ENCODE measurements at regions not wholly inside any gene's neighbourhood (a gene's known extent, or its start where the extent isn't known, plus 50 kb on each side); places are given as distances from the start of the nearest gene placed in this dataset.
"Not testable (repeated sequence)": the region's sequence is repeated elsewhere in the genome, so short reads cannot be mapped to it uniquely, and the experiment has no call there.

DNA sequence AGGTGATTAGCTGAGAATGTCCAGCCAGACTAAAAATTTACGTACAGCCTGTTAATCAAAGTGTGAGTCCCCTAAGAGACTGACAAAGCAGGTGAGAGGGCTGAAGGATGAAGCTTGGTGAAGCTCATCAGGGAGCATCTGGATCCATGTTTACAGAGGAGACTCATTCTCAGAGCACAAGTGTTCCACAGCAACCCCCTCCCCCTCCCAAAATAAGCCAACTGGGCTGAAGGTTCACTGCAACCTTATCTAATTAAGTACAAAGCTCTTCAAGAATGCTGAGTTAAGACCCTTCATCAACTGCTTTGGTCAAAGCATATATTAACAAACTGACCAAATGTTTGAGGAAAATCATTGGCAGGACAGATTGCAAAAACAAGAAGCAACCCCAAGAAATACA is 262.6 kb upstream of the ZNF385D start:
- Histone ChIP-seq H3K27ac (ENCODE audit: low read depth, low read length) (no peak overlapping the region), H4K20me1 (ENCODE audit: low read depth, low read length) (no peaks in the 10 kb centered on the region), H3K27me3 (ENCODE audit: low read length) (no peaks in the 10 kb centered on the region), H3K4me2 (ENCODE audit: low read depth, low read length, poor library complexity, severe bottlenecking) (no peak overlapping the region), H3K9me3 (ENCODE audit: insufficient read depth, low read length) (no peaks in the 10 kb centered on the region), H2AFZ (ENCODE audit: low read depth, low read length, severe bottlenecking) (no peak overlapping the region), H3K36me3 (ENCODE audit: low read length) (no peaks in the 10 kb centered on the region), H3K9ac (ENCODE audit: low read length) (no peak overlapping the region), H3K4me3 (ENCODE audit: insufficient read depth, low read length, poor library complexity, severe bottlenecking) (no peak overlapping the region), H3K79me2 (ENCODE audit: insufficient read depth, low read length) (no peaks in the 10 kb centered on the region), H3F3A (ENCODE audit: insufficient read depth) (no peaks in the 10 kb centered on the region), H3K9me2 (replicated peaks; ENCODE audit: insufficient read depth, low read length) (no peaks in the 10 kb centered on the region)
- TF ChIP-seq EZH2phosphoT487 (conservative IDR thresholded peaks at IDR 0.05; ENCODE audit: low read length) (no peak), CTCF (IDR thresholded peaks at IDR 0.05; ENCODE audit: insufficient read depth, low read length, poor library complexity, severe bottlenecking) (no peak)

DNA sequence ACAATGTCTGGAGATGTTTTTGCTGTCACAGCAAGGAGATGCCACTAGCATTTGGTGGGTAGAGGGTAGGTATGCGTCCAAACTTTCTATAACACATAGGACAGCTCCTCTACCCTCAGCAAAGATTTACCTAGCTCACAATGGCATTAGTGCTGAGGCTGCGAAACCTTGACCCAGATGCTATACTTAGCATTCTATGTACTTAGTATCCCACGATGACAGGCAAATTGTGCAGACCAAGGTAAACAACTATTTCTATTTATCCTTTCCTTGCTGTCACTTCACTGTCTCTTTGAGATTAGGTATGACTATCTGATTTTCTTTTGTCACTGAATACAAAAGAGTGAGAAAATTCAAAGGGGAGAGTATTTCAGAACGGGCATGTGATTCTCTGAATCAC is 265.2 kb upstream of the ZNF385D start:
- Histone ChIP-seq H3K4me2 (ENCODE audit: low read depth, low read length, poor library complexity, severe bottlenecking) (no peak overlapping the region), H3K27ac (ENCODE audit: low read depth, low read length) (no peak overlapping the region), H4K20me1 (ENCODE audit: low read depth, low read length) (no peaks in the 10 kb centered on the region), H3K9me2 (replicated peaks; ENCODE audit: insufficient read depth, low read length) (no peaks in the 10 kb centered on the region), H3K9ac (ENCODE audit: low read length) (no peak overlapping the region), H3K79me2 (ENCODE audit: insufficient read depth, low read length) (no peaks in the 10 kb centered on the region), H3K36me3 (ENCODE audit: low read length) (no peaks in the 10 kb centered on the region), H3K27me3 (ENCODE audit: low read length) (no peaks in the 10 kb centered on the region), H3K9me3 (ENCODE audit: insufficient read depth, low read length) (no peaks in the 10 kb centered on the region), H3K4me3 (ENCODE audit: insufficient read depth, low read length, poor library complexity, severe bottlenecking) (no peak overlapping the region), H3F3A (ENCODE audit: insufficient read depth) (no peaks in the 10 kb centered on the region), H2AFZ (ENCODE audit: low read depth, low read length, severe bottlenecking) (no peak overlapping the region)
- TF ChIP-seq EZH2phosphoT487 (conservative IDR thresholded peaks at IDR 0.05; ENCODE audit: low read length) = no peak
- TF ChIP-seq CTCF (IDR thresholded peaks at IDR 0.05; ENCODE audit: insufficient read depth, low read length, poor library complexity, severe bottlenecking) = no peak

GRCh38 chr3:22024638-22025037 is 273.6 kb upstream of the ZNF385D start:
- not testable (repeated sequence) for H3F3A ChIP-seq (ENCODE audit: insufficient read depth); H2AFZ ChIP-seq (ENCODE audit: low read depth, low read length, severe bottlenecking); H3K9ac ChIP-seq (ENCODE audit: low read length); H3K36me3 ChIP-seq (ENCODE audit: low read length); H4K20me1 ChIP-seq (ENCODE audit: low read depth, low read length); H3K4me3 ChIP-seq (ENCODE audit: insufficient read depth, low read length, poor library complexity, severe bottlenecking); H3K79me2 ChIP-seq (ENCODE audit: insufficient read depth, low read length); H3K9me2 ChIP-seq (replicated peaks; ENCODE audit: insufficient read depth, low read length); H3K9me3 ChIP-seq (ENCODE audit: insufficient read depth, low read length); H3K4me2 ChIP-seq (ENCODE audit: low read depth, low read length, poor library complexity, severe bottlenecking); H3K27ac ChIP-seq (ENCODE audit: low read depth, low read length); H3K27me3 ChIP-seq (ENCODE audit: low read length)

DNA sequence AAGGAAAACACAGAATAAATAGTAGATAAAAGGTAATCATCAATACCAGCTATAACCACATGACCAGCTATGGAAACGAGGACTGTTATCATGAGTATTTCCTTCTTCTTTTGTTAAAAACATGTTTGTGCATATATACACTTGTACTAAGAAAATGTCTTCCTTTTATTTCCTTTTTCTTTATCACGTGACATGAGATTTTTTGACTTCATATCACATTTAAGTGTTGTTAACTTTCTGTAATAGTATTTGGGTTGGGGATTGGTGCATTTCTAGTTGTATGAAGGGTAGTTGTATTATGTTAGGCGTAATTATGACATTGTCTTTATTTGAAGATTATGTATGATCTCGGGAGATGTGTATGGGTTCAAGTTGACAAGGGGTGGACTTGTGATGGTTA is 278.5 kb upstream of the ZNF385D start:
- H4K20me1 ChIP-seq (ENCODE audit: low read depth, low read length) = no peaks in the 10 kb centered on the region
- H3K4me3 ChIP-seq (ENCODE audit: insufficient read depth, low read length, poor library complexity, severe bottlenecking) = no peak overlapping the region
- no peaks in the 10 kb centered on the region for H3K9me3 ChIP-seq (ENCODE audit: insufficient read depth, low read length)
- TF ChIP-seq CTCF (IDR thresholded peaks at IDR 0.05; ENCODE audit: insufficient read depth, low read length, poor library complexity, severe bottlenecking) = no peak
- TF ChIP-seq EZH2phosphoT487 (conservative IDR thresholded peaks at IDR 0.05; ENCODE audit: low read length) = no peak
- no peak overlapping the region for H3K4me2 ChIP-seq (ENCODE audit: low read depth, low read length, poor library complexity, severe bottlenecking)
- H3K9ac ChIP-seq (ENCODE audit: low read length) = no peak overlapping the region
- H3K27ac ChIP-seq (ENCODE audit: low read depth, low read length) = no peak overlapping the region
- H3K27me3 ChIP-seq (ENCODE audit: low read length) = no peaks in the 10 kb centered on the region
- no peak overlapping the region for H2AFZ ChIP-seq (ENCODE audit: low read depth, low read length, severe bottlenecking)
- no peaks in the 10 kb centered on the region for H3K36me3 ChIP-seq (ENCODE audit: low read length)
- no peaks in the 10 kb centered on the region for H3K9me2 ChIP-seq (replicated peaks; ENCODE audit: insufficient read depth, low read length)
- H3K79me2 ChIP-seq (ENCODE audit: insufficient read depth, low read length) = no peaks in the 10 kb centered on the region
- H3F3A ChIP-seq (ENCODE audit: insufficient read depth) = no peaks in the 10 kb centered on the region
